ENCODE measurements at regions not wholly inside any gene's neighbourhood (a gene's known extent, or its start where the extent isn't known, plus 50 kb on each side); places are given as distances from the start of the nearest gene placed in this dataset.

DNA sequence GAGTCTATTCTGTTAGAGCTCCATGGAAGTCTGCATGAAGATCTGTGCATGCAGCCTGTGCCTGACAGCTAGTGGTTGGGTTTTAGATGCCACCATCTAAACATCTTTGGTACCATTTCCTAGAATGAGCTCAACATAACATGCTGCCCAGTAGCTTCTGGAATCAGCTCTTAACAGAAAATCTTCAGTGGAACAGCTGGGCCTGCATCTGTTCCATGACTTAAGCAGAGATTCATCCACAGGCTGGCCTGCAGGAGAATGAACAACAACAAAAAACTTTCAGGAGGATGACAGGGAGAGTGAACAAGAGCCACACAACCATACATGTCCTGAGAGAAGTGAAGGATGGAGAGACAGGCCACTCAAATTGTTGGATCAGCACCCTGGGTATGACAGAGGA, 316.6 kb downstream of the RDH14 start:
- DNase-seq = no peak

GRCh38 chr2:18242716-18243115, 317.7 kb downstream of the RDH14 start:
- DNase-seq = no peak

DNA sequence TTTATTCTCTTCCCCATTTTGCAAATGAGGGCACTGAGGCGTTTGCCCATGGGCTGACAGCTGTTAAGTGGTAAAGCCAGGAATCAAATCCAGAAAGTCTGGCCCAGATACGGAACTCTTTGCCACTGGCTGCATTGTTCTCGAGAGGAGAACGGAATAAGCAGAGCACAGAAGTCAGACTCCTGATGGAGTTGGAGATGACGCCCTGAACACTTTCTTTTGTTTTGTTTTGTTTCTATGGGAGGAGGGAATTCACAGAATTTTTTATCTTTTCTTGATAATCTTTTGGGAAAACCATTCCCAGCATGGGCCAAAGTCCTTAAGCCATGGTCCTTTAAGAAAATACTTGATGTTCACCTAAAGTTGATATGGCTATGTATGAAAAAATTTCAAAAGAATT, 322.2 kb downstream of the RDH14 start:
- DNase-seq = no peak

DNA sequence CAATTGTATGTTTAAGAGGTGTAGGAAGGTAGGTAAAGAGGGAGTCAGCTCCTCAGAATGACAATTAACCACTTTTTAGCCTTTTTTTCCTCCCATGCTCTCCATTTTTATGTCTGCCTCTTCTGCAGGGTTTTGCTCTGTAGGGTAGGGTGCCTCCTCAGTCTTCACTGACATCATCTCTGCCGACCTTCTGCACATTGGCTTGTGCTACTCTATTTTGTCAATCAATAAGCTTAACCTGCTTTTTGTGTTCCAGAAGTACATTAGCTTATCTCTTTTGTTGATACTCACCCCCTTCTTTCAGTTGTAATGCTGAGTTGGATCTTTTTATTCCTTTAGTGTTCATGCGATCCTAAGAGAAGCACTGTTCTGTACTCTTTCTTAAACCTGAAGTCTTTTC, 323.2 kb downstream of the RDH14 start:
- no peak for DNase-seq

DNA sequence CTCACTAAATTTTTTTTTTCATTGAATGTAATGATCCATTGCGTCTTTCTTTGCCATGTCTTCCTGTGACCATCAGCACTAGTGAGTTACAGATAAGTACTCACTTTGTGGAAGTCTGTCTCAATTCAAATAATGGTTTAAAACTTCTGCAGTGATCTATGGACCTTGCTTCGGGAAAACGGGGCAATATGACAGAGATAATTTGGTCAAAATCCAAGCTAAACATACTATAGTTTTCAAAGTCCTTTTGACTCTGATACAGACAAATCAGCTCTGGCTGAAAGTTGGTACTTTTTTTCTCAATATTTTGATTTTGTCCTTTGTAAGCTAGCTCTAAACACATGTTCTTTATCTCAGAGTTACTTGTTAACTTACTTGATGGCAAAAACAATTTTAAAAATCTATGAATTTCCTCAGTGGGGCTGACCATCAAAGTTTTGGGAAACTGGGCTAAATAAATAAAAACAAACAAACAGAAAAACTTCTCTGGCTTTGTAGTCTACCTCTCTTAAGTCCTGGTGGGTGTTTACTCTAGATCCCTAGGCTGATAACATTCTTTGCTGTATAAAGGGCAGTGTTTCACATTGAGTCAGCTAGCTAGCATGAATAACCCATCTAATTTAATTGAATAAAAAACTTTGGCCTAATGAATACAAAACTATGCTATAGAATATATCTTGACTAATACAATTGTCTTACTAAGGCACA, 327.6 kb downstream of the RDH14 start:
- DNase-seq = no peak

DNA sequence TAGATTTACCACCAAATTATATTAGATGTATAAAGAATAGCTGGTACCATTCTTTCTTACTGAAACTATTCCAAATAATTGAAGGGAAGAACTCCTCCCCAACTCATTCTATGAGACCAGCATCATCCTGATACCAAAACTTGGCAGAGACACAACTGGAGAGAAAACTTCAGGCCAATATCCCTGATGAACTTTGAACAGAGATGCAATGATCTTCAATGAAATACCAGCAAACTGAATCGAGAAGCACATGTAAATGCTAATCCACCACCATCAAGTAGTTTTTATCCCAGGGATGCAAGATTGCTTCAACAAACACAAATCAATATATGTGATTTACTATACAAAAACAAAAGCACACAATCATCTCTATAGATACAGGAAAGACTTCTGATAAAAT, 329.8 kb downstream of the RDH14 start:
- no peak for DNase-seq

DNA sequence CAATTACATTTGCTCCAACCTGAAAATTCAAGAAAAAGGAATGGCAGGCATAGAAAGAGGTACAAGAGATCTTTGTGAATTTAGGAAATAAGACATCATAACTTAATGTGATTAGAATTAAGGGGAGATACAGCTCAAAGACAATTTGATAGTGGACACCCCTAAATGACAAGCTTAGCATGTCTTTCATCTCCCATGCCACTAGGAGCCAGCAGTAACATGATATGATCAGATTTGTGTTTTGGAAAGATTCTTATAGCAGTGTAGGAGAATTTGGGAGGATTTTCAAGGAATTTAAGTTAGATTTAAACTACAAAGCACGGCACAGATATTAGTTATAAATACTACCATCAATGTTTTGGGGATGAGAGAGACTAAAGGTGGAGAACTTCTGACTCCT, 340.8 kb downstream of the RDH14 start:
- DNase-seq = no peak

GRCh38 chr2:18218160-18218933, 339.9 kb downstream of the KCNS3 start:
- no peak for DNase-seq

GRCh38 chr2:18214936-18215335, 336.5 kb downstream of the KCNS3 start:
- DNase-seq = no peak

DNA sequence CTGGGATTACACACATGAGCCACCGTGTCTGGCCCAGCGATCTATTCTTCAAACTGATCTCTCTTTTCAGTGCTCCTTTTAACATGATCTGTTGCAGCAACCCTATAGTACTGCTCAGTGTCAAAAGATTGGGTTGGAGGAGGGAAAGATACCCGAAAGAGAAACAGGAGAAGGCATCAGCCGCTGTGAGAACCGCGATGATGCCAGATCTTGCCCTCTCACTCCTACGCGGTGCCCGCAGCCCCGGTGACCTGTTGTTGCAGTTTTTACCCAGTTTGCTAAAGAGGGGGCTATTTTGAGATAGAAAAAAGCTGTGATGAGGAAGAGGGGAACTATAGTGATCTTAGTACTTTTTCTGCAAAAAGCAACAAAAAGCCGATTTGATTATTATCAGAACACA, 335.5 kb downstream of the KCNS3 start:
- no peak for DNase-seq

DNA sequence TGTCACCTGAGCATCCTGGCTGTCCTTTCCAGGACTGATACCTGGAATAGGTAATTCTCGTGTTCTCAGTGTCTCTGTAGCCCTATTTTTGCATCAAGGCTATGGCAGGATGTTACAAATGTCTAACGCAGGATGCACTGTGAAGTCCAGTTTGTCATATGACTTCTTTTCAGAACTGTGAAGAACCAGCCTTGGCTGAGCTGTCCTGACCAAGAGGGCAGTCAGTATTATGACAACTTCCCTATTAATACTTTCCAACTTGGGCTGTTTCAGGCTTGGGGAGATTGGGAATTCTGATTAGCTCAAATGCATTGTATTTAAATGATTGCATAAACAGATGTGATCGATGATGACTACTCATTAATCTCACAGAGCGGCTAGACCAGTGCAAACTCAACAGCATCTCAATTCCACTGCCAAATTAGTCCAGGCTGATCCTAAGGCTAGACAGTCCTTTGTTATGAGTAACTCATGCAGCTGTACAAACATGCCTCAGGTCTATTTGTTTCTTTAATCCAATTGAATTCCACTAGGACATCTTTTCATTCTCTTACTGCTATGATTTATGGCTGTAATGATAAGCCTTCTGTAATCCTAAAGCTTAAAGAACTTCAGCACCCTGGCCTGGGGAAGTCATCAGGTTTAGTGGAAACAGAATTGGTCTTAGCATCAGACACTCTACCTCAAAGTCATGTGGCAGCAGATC, 331.6 kb downstream of the KCNS3 start:
- DNase-seq = no peak

DNA sequence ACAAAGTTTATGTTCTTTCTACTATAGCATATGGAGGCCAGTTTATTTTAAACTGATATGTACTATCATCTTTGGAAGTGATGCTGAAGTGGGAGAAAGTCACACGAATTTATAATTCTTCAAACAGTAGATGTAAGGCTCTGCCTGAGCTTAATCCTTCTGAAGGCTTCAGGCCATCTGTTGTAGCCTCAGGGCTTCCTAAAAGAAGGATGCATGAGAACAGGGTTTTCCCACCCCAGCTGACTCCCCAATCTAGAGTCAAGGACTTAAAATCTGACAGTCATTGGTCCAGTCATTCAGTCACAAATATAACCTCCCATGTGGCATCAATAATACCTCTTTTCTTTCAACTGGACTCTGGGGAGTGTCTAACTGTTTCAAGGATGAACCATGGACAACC, 330.5 kb downstream of the KCNS3 start:
- no peak for DNase-seq

DNA sequence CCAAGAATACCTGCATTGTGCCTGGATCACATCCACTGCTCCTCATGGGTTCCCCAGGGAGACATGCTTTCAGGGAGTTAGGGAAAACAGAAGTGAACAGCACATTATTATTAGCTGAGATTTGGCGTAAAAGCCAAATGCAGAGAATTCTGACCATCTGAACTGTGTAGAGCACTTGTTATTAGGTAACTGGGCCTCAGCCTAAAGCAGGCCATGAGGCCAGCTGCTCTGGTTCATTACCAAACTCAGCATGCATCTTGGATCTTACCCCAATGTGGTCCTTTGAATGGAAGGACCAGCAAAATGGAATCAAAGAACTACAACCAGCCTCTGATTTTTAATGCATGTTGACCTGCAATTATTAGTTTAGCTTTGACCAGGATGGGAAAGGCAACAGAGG, 322.3 kb downstream of the KCNS3 start:
- no peak for DNase-seq

DNA sequence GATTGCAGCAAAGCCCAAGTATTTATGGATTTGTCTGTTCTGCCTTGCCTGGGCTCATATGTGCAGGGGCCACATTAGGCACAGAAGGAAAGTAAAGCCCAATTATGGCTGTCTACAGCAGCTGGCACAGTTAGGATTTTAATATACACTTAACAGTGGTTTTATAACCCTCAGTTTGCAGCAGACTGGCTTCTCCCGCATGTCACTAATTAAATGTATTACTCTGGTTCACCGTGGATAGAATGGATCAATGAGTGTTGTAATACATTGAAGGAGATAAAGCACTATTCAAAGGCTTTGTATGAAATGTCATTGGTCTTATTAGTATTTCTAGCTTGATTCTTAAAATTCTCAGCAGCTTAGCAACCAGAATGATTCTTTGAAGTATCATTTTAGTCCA, 320.2 kb downstream of the KCNS3 start:
- no peak for DNase-seq

- no peak for DNase-seq
Measured at GRCh38 chr2:18194161-18194560, 315.7 kb downstream of the KCNS3 start.

DNA sequence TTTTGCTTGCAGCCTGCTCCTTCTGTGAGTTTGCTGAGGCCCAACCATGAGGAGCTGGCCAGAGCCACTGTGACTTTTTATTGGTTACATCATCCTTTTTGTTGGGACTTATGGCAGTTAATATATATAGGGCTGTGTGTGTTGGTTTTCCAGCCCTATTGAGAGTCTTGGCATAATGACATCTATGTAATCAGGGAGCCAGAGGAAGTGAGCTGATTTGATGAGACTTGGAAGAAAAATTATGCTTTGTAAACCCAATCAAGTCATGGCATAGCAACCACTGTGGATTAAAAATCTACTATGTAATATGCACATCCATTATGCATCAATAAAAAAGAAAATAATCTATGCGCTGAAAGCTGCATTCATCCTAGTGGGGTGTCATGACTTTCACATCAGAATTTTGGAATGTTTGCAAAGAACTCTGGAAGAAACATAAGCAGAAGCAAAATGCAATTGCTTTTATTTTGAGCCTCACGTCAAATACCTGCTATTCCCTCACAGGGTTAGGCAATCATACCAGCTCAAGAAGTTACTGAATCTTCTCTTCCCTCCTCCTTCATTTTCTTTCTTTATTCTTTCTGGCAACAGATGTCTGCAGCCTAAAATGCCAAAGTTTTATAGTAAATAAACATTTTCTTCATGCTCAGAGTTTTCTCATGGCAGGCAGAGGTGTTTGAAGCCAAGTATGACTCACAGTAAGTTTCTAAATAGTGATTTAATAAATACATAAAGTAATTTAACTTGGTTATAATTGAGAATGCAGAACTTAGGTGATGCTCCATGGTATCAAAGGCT, 308.5 kb downstream of the KCNS3 start:
- no peak for DNase-seq

DNA sequence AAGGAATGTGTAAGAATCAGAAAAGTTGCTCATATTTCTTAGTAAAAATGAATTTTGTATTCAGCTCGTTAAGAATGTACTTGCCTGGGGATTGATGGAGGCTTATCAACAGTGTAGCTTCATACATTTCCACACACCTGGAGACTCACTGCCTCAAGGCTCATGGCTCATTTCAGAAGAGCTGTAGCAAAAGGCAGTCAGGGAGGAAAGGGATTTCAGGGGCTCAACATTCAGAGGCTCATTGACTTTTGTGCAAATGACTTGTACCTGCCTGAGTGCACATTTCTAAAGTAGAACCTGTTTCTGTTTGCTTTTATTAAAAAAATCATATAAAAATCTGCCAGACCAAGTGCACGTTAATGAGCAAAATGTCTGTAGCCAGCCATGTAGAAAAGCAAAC, 304.4 kb downstream of the KCNS3 start:
- DNase-seq = no peak

DNA sequence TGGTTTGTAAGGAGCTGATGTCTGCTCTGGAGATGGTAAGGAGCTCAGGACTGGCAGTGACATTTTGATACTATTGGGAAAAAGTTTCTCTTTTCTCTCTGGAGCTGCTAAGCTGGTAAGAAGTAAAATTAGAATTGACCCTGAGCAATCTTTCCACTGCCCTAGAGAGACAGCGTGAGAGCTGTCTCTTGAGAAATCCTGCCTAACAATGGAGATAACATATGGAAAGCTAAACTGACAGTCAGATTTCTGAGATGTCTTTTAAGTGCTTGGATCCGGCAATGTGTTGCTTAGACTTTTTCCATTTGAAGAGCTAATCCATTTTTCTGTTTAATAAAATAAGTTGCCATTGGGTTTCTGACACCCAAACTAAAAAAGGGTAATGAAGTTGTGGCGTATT, 302.4 kb downstream of the KCNS3 start:
- DNase-seq = no peak

DNA sequence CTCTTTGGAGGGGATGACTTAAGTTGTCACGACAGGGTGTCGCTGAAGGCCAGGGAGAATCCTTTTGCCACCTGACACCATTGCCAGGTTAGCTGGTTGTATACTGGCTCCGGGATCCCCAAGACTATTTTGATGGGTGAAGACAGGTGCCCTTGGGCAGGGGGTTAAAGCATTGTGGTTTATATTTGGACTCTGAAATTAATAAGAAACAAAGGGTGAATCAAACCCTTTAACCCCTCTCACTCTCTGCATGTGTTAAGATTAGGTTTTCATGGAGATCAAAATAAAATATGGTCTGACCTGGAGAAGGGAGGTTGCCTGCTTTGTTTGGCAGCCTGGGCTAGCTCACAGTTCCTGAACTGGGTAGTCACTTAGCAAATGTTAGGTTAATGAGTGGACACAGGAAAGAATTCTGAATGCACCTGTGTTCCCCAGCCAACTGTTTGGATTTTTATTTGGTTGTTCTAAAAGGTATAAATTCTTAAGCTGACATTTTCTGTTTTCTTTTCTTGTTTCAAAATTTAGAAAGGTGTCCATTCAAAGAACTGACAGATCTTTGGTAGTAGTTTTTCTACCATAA, 301.7 kb downstream of the KCNS3 start:
- no peak for DNase-seq

DNA sequence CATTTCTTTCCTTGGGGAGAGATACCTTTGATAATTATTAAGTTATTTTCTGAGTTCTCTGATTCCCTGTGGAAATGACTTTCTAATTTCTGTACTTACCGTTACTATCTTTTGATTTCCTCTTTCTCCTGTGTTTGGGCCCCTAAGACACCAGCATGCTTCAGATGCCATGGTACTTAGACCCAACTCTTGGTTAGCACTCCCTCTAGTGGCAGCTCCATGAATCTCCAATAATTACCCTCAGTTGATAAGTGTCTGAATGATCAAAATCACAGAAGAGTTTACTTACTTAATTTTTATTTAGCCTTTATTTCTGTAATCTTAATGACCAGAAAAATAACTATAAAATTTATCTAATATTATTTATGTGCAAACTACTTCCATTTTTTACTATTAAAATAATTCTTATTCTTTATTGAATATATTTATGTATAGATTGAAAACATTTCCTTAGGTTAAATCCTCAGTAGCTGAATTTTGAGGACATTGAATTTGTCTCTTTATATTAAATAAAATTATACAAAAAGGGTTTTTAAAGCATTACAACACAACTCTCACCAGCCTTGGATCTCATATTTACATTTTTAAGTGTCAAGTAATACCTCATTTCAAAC, 300.4 kb downstream of the KCNS3 start:
- DNase-seq = peak; percentile 11

DNA sequence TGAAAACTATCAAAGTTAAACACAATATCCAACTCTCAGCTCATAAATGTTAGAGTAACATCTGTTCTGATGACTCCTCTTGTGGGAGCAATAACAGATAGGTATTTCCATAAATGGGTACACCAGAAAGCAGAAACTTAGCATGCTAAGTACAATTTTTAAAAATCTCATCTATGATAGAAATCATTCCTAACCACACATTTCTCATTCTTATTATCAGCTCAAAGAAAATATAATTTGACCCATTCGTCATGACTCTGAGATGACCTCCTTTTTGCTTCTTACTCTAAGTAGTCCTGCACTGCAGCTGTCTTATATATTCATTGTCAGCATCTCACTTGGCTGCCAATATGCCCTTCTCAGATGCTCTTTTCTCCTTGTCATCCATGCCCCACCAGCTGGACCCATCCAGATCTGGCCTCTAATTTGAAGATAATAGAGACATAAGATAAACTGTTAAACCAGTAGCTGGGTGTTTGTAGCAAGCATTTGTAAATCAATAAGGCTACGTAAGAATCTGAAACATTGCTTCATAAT, 298.3 kb downstream of the KCNS3 start:
- DNase-seq = no peak

DNA sequence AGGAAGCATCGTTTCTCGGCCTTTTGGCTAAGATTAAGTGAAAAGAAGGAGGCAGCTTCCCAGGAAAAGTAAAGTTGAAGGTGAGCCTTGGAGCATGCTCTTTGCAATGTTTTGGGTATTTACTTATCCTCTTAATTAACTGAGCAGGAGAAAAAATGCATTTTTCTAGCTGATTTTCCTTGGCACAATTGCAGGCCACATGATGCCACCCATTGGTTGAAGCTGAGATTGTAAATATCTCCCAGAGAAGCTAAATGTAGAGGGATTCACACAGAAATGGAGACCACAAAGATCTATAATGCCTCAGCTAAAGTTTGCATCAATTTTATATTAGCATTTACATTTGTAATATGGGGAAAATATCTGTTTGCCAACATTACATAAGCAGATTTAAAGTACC, 294.1 kb downstream of the KCNS3 start:
- no peak for DNase-seq

Data from SIG-M5 (cell line).